Lung (tissue), 11 donors: ENCODE measurements at regions not wholly inside any gene's neighbourhood (a gene's known extent, or its start where the extent isn't known, plus 50 kb on each side); places are given as distances from the start of the nearest gene placed in this dataset.

Source experiments
- ATAC-seq: fragments of 200-7000 bp; cut with Tn5 transposase; one replicate; pipeline ENCODE4 v1.9.1; 2020; ENCODE audit warnings: moderate number of reproducible peaks; ENCODE audit not compliant: insufficient read depth, low FRiP score
- DNase-seq, 3 donors: peaks; one replicate each; pipeline ENCODE4 v3.0.0-alpha.2; 2013 to 2017
- H3K27ac ChIP-seq, 2 donors: one replicate each; pipeline ENCODE4 v1.5.1; 2013; ENCODE audit warnings: mild to moderate bottlenecking in 2 of 2, moderate library complexity in 2 of 2, control low read depth in 1 of 2, inconsistent platforms in 1 of 2, low read depth in 1 of 2, low read length in 1 of 2
- H3K27me3 ChIP-seq, 3 donors: one replicate each; pipeline ENCODE4 v1.5.1; 2013; ENCODE audit warnings: low read length in 2 of 3; ENCODE audit not compliant: control insufficient read depth in 3 of 3, insufficient read depth in 3 of 3
- H3K36me3 ChIP-seq, 4 donors: one replicate each; pipeline ENCODE4 v1.5.1; 2013; ENCODE audit warnings: low read length in 4 of 4, mild to moderate bottlenecking in 1 of 4, moderate library complexity in 1 of 4; ENCODE audit not compliant: control insufficient read depth in 4 of 4, insufficient read depth in 4 of 4
- H3K4me1 ChIP-seq, 5 donors: one replicate each; pipeline ENCODE4 v1.5.1; 2013; ENCODE audit warnings: low read length in 5 of 5, mild to moderate bottlenecking in 2 of 5, moderate library complexity in 1 of 5; ENCODE audit not compliant: control insufficient read depth in 5 of 5, insufficient read depth in 5 of 5
- H3K4me3 ChIP-seq: one replicate; pipeline ENCODE4 v1.5.1; 2013; ENCODE audit warnings: mild to moderate bottlenecking, control low read depth, moderate library complexity
- H3K9ac ChIP-seq, 2 donors: one replicate each; pipeline ENCODE4 v1.5.1; 2013; ENCODE audit warnings: low read length in 2 of 2, control low read depth in 1 of 2; ENCODE audit not compliant: insufficient read depth in 1 of 2
- H3K9me3 ChIP-seq, 4 donors: one replicate each; pipeline ENCODE4 v1.5.1; 2013; ENCODE audit warnings: low read length in 3 of 4, mild to moderate bottlenecking in 1 of 4, moderate library complexity in 1 of 4; ENCODE audit not compliant: control insufficient read depth in 4 of 4, insufficient read depth in 3 of 4
- CTCF ChIP-seq: IDR thresholded peaks from 2 replicates; pipeline ENCODE4 v1.5.1; 2012; ENCODE audit warnings: mild to moderate bottlenecking; ENCODE audit errors: control extremely low read depth, extremely low read depth
- WGBS, 2 donors: extraction: QIAGEN DNeasy Blood & Tissue Kit; methylation state at CpG; one replicate each; pipeline ENCODE4 v1.1.7; 2013; 5-methylcytosine and 5-hydroxymethylcytosine counted together
- donor health status: control.
- donor health status: control.
- donor health status: Bipolar disorder and iron deficiency.
- donor health status: healthy.
- donor health status: DM: yes; HTN: yes; CAD: no.

DNA sequence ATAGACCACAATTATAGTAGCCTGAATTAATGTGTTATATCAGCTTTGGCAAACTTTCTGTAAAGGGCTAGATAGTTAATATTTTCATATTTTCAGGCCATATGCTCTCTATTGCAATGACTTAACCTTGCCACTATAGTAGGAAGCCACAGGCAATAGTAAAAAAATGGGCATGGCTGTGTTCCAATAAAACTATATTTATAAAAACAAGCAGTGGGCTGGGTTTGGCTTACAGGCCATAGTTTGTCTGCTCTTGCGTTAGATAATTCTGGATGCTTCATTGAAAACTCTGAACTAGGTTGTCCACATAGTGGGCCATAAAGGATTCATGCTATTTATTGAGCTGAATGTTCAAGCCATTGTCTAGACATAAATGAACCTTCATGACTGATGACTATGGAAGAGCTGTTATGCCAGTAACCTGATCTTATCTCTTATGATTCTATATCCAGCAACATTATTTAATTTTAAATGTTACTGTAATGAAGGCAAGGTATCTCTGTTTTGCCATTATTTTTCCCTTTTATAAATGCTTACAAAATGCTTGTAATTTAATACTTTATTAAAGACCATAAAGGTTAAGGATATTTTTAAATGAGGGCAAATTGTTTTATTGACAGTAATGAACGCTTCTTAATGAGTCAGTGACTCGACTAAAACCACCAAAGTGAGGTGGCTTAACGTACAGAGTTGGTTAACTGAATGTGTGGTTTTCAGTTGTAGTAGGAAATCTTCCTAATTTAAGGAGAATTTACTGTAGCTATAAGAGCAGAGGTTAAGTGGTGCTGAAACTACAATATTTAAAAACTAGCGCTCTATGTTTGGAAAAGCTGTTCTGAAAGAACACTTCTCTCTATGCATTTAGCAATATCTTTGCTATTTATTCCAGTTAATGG is 560.6 kb downstream of the PRR16 start:
- 69 to 77% methylated on average over 5 of the region's 5 CpGs for WGBS, 2 donors
- no peak for DNase-seq
- Histone ChIP-seq H3K27ac (no peak overlapping the region), H3K4me3 (no peak overlapping the region), H3K4me1 (peaks cover 0 to 30% (median 0%) of the 10 kb centered on the region in 5 donors), H3K27me3 (peaks cover 0 to 21% (median 2%) of the 10 kb centered on the region in 3 donors), H3K36me3 (no peaks in the 10 kb centered on the region), H3K9me3 (no peaks in the 10 kb centered on the region), H3K9ac (no peak overlapping the region)
- no peak for ATAC-seq
- no peak for TF ChIP-seq CTCF

- Histone ChIP-seq H3K27me3 (peaks cover 0 to 21% (median 2%) of the 10 kb centered on the region in 3 donors), H3K4me1 (peaks cover 0 to 23% (median 0%) of the 10 kb centered on the region in 5 donors), H3K9me3 (no peaks in the 10 kb centered on the region), H3K36me3 (no peaks in the 10 kb centered on the region), H3K9ac (no peak overlapping the region), H3K27ac (no peak overlapping the region), H3K4me3 (no peak overlapping the region)
- no peak for ATAC-seq
- 74 to 79% methylated on average over 2 of the region's 2 CpGs for WGBS, 2 donors
- TF ChIP-seq CTCF, result no peak
- no peak for DNase-seq
Observed at GRCh38 chr5:121025671-121026070, 561.6 kb downstream of the PRR16 start.

- peaks cover 0 to 13% (median 0%) of the 10 kb centered on the region in 5 donors for H3K4me1 ChIP-seq
- no peak overlapping the region for H3K27ac ChIP-seq
- H3K36me3 ChIP-seq, result no peaks in the 10 kb centered on the region
- ATAC-seq (no peak), DNase-seq (no peak)
- peaks cover 0 to 15% (median 2%) of the 10 kb centered on the region in 3 donors for H3K27me3 ChIP-seq
- H3K4me3 ChIP-seq, result no peak overlapping the region
- WGBS, 2 donors, result 86 to 94% methylated on average over 3 of the region's 3 CpGs
- TF ChIP-seq CTCF, result no peak
- H3K9ac ChIP-seq, result no peak overlapping the region
- H3K9me3 ChIP-seq, result no peaks in the 10 kb centered on the region
Observed at GRCh38 chr5:121027636-121028035, 563.5 kb downstream of the PRR16 start.
